Activated CD8-positive, alpha-beta memory T cell treated with anti-CD3 and anti-CD28 coated beads for 48 hours (primary cell): ENCODE measurements at regions not wholly inside any gene's neighbourhood (a gene's known extent, or its start where the extent isn't known, plus 50 kb on each side); places are given as distances from the start of the nearest gene placed in this dataset.

Experiments
- DNase-seq, 3 experiments: peaks; one replicate each; pipeline ENCODE4 v3.0.0-alpha.2; 2020; ENCODE audit warnings: low read depth in 2 of 3, low spot score in 2 of 3

DNA sequence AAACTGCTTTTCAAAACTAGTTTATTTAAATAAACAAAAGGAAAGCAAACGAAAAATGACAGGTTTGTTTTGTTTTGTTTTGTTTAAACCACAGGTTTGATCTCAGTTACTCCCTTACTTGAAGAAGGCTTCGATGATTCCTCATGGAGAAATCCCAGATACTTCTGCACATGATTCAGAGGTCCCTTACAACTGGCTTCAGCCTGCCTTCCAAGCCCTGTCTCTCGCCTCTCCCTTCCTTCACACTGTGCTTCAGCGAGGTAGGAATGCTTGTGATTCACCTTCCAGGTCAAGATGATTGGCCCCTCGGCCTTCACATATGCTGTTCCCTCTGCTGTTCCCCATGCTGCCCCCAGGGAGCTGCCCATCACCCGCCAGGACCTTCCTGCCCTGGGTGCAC is 104.1 kb upstream of the ITGA6 start:
- no peak for DNase-seq

DNA sequence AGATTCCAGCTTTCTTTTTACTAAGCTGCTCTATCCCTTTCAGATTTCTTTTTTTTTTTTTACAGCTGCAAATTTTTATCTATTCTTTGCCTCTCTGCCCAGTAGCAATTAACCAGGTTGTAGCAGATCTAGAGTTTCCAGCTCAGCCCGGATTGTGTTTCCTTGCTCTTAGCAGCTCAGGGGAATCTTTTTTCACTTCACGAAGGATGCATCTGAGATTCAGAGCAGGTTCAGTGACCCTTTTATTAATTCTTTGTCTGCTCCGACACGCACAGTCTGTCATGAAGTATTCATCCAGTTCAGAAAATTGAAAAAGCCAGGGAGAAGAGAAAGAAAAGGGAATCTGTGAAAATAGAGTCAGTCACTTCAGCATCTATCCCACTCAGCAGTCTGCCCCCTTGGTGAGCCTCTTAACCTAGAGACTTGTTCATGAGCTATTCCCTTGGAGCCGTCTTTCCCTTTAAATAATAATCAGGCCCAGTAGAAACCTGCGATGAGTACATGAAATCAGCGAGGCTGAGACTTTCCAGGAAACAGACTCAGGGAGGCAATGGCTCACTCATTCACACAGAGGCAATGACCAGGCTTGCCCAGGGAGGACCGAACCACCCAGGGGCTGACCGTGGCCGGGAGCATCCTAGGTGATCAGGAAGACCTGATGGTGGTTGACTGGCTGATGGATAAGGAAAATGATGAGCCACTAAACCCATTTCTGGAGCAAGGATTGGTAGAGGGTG is 103.4 kb upstream of the ITGA6 start:
- DNase-seq, result no peak

DNA sequence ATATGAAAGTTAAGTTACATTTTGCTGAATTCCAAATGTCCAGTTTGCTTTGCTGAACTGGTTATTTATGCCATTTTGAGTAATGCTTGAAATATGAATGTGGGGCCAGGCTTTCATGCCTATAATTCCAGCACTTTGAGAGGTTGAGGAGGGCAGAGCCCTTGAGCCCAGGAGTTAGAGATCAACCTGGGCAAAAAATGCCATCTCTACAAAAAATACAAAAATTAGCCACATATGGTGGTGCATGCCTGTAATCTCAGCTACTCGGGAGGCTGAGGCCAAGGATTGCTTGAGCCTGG is 101.2 kb upstream of the ITGA6 start:
- no peak for DNase-seq

DNA sequence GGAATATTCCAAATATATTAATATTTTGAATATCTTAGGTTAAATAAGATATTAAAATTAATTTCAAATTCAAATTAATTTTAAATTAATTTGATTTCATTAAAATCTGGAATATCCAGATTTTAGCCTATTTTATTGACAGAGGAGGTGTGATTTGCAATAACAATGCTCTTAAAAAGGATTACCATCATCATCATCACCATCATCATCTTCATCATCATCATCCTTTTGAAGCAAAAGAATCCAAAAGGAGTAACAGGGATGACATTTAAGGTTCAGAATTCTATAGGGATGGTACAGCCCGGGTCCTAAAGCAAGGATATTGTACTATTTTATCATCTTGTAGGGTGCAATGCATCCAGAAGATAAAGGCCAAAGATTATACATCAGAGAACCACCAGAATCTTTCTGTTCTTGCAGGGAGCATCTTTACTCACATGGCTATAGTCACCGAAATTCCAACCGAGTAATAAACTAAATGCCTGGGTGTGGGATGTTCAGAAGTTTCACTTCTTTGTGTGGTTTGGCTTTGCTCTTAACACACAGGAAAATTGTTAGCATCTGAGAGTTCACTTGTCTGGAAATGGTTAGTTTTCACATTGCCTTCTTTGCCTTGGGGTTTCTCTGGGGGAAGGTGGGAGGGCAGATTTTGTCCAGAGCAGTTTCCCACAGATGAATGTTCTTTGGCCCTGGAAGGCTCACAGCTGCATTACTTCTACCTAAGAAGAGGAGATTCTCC is 99.1 kb upstream of the ITGA6 start:
- no peak for DNase-seq

DNA sequence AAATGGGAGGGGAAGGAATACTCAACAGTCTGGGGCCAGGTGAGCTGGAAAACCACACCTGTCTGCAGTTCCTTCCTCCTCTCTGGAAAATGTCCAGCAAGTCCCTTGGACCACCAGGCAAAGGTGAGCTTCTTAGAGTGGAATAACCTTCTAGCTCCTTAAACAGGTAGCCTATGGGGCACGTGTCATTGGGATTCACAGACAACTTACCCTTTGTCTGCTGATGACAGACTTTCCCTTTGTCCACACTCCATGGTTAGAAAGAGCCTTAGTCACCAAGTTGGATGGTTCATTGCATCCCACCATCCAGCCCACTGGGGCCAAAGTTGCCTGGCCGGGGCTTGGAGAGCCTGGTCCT is 98.0 kb upstream of the ITGA6 start:
- no peak for DNase-seq

DNA sequence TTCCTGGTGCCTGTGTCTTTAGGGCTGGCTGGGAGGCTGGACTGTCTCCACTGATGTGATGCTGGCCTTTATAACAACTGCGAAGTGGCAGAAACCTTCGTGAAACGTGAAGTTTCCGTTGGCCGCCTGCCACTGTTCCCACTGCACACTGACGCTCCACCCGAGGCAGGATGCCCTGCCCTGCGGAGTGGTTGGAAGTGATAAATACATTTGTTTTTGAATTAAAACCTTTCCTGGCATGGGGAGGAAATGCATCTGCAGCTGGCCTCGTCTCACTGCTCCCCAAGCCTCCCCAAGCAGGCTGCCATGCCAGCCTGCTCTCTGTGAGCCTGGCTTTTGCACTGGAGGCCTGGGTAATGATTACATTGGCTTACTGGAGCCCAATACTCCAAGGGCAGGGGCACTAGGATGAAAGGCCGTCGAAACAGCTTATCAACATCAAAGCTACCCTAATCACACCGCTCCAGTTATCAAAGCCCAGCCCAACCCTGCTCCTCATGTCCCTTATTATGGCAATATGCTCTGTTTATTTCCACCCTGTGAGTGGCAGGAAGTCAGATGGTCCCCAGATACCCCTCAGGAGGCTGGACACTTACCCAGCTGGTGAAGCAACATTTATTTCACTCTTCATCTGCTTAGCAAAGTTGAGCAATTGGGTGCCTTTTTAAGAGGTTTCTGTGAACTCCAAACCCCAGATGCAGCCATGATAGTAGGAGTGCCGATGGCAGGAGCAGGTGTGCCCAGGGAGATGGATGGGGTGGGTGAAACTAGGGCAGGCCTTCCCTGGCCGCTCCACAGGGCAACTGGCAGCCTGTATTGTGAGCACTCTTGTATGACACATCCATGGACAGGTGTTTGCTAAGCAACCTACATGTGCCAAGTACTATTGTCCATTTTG is 97.4 kb upstream of the ITGA6 start:
- no peak for DNase-seq

DNA sequence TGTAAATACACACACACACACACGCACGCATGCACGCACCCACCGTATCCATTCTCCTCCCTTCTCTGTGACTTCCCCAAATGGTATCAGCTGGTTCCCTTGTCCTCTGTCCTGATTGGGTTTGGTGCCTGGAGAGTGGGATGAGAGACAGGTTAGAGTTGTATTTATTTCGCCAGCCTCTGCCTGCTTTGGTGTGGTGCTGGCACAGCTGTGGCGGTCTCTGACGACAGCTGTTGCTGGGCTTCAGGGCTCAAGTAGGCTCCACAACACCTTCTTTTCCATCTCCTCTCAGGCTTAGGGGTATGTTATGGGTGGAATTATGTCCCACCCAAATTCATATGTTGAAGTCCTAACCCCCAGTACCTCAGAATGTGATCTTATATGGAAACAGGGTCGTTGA is 94.9 kb upstream of the ITGA6 start:
- no peak for DNase-seq

DNA sequence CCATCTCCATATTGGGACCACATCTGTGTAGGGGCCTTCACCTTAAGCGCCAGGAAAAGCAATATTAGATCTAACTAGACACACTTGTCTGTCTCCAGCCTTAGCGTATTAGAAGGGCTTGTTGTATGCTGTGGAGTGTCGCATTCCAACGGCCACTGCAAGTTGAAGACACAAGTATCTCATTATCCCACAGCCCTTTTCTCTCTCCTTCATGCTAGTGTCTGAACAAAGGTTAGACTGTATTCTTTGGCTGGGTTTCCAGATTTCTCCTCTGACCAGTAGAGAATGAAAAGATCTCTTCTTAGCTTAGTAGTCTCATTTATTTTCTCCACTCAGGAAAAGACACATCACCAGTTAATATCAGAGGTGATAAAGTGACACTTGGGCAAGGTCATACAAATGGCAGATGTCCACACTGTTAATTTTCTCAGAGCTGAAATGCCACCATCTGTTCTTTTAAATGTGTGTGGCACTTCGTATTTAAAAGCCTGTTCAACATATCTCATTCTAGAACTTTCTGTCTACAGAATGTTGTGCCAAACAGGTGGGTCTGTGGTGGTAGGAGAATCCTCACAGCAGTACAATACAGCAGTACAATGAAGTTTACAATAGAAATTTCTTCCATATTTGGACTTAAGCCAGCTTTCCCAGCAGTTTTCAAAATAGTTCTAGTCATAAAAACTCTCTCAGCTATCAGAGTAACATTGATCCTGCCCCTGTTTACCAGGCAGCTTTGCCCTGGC is 94.0 kb upstream of the ITGA6 start:
- no peak for DNase-seq

DNA sequence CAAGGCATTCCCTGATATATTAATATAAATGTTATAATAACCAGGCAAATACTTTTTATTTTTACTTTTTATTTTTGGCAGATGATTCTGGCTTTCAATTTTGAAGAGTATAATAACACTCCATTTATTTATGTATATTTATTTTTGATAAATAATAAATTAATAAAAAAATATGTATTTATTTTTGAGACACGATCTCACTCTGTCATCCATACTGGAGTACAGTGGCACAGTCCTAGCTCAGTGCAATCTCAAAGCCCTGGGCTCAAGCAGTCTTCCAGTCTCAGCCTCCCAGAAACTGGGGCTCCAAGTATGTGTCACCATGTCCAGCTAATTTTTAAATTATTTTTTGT is 93.4 kb upstream of the ITGA6 start:
- DNase-seq, result no peak

DNA sequence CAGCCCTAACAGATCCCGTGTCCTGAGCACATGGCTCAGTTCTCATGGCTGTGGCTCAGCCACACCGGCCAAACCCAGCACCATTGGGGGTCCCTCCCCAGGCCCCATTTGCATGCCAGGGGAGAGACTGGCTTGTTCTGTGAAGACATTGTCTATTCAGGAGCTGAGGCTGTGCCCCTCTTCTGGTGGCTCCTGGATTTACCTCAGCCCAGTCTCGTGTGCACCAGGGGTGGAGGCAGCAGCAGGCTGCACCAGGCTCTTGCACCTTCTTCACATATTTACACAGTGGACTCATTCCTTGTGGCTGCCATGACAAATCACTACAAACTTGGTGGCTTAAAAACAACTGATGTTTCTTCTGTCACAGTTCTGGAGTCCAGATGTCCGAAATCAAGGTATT is 92.4 kb upstream of the ITGA6 start:
- no peak for DNase-seq

DNA sequence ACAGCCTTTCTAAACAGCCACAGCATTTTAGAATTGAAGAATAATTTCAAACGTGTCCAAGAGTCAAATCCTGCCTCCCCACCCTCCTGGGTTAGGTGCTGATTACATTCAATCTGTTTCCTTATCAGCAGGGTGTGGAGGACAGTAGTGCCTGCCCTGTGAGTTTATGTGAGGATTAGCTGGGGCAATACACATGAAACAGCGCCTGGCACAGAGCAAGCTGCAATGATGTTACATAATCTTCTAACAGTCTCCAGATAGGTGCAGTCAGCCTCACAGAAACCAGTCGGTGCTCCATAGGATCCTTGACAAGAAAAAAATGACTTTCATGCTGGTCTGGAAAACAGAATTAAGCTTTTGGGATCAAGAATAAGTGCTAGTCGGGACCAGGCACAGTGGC is 91.7 kb upstream of the ITGA6 start:
- no peak for DNase-seq

DNA sequence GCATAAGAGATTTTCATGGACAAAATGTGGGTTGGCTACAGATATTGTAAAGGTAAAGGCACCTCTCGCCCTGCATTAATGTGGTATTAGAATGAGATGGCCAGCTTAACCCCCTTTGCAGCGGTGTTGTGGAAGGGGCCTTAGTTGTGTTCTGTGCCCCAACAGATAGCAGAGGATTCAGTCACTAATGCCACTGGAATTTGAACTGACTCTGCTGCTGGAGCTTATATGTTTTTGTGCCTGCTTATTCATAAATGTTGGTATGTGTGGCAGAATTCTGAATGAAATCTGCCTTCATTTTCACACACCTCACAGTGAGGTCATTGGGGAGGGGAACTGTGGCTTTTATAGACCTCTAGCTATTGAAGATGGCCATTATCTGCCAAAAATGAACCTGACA is 90.7 kb upstream of the ITGA6 start:
- no peak for DNase-seq

DNA sequence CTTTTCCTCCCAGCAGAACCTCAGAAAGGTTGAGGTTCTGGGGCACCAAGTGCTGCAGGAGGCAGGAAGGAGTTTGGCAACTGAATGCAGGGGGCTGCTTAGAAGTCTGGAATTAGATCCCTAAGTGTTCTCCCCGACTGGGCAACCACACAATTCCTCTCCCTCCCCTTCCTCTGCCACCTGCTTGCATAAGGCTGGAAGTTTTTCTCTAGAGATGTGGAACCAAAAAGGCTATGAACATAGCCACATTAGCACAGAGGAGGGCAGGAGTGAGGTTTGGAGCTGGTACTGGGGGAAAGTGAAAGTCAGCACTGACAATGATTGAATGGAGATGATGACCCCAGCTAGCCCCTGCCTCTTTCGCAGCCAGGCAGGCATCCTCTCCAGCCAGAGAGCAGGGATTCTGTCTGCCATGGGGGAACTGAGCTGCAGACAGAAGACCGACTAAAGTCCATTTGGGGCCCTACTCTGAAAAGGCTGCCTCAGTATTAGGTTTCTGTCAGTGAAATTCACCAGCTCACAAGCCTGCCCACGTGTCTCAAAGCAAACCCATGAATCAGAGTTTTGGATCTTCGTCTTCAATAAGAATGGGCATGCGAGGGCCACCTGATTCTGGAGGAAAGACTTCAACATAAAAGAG is 87.9 kb upstream of the ITGA6 start:
- DNase-seq, result no peak

DNA sequence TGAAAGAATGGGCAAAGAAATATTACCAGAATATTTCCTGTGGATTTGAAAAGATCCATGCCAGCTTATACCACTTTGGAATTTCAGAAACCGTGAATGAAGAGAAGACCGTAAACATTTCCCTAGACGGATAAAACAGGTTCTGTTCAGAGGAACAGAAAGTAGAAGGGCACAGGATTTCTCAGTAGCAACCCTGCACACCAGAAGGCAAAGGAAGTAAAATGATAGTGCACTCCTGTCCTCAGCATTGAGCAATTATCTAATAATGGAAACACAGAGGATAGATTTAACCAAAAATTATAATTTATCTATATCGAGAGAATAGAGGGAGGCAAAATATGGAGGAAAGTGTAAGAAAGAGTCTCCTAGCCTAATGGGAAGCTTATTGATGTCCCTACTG is 87.0 kb upstream of the ITGA6 start:
- no peak for DNase-seq

DNA sequence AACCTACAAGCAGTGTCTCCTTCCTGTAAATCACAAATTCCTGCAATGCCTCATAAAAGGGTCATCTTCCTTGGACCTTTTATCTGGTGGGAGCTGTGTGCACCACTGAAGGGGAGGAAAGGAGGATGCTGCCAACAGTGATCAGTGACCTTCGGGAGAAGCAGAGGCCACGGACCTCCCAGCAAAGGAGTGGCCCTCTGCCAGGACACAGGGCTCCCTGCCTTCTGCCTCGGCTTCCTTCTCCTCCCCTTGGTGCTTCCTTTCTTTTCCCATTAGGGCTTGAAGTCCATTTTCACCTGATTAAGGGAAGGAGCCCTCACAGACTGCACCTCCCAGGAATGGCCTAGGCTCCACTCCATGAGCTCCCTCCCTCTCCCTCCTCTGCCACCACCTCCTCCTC is 85.3 kb upstream of the ITGA6 start:
- DNase-seq, result no peak

DNA sequence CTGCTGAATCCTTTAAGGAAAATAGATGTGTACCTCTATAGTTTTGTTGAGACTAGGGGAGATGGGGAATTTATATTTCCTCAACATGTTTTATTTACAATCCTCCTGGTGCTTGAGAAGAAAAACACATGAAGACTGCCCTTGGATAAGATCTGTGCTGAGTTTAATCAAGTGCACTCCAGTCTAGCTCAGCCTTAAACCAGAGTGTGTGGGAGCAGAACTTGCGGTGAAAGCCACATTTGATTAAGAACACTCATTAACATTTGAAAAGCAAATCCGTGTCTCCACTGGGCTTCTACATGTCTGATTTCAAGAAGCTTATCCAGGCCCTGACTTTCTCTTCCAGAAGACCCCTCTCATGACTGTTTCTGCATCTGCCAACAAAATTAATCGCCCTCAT is 84.8 kb upstream of the ITGA6 start:
- no peak for DNase-seq

DNA sequence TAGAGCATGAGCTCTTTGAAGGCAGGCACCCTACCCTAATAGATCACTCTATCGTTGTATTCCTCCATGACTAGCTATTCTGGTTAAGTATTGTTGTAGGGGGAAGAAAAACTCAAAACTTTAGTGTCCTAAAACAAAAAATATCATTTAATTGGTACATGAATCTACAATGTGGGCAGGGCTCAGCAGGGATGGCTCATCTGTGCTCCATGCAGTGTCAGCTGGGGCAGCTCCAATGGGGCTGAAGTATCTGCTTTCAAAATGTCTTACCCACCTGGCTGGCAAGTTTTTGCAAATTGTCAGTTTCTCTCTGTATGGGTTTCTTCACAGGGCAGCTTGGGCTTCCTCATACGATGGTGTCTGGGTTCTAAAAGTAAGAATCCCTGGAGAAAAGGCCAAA is 83.2 kb upstream of the ITGA6 start:
- no peak for DNase-seq

DNA sequence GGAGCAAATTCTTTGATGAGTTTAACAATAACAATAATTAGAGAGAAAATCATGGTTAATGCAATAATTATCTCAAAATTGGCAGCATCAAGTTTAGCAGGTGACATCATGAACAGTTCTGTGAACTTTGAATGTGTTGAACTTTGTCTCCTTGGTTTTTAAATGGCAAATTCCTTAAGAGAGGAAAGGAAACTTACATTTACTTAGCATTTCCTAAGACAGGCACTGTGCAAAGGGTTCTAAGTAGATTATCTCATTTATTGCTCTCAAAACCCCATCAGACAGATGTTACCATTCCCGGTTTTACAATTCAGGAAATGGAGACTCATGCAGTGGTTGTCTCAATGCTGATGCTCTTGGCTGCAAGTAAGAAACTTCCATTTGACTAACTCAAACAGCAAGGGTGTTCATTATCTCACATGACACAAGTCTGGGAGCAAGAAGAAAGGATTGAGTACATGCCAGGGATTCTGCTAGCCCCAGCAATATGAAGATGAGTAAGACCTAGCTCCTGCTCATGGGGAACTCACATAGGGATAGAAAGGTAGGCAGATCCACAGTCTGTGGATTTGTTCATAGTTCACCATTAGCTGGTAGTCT is 81.3 kb upstream of the ITGA6 start:
- DNase-seq, result no peak

DNA sequence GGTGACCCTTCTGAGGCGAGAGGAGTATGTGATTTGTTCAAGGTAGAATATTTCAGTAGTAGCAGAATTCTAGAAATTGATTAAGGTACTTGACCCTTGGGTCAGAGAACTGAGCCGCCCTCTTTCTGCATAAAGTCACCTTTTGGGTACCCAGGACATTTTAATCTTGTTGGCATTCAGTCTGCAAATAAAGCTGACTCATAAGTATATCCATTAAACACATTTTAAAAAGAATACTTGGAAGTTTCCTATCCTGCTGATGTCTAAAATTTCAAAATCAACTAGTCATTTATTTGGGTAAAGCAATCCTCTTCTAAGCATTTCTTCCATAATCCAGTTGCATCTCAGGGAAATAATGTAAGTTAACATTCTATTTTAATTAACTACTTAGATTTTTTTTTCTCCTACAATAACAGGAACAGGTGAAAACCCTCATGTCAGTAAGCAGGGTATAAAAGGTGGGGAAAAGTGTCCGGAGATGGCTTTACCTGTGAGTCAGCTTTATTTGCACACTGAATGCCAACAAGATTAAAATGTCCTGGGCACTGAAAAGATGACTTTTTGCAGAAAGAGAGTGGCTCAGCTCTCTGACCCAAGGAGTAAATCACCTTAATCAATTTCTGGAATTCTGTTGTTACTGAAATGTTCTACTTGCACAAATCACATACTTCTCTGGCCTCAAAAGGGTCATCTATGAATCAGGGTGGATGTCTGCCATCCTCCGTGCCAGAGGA is 78.7 kb upstream of the ITGA6 start:
- no peak for DNase-seq

DNA sequence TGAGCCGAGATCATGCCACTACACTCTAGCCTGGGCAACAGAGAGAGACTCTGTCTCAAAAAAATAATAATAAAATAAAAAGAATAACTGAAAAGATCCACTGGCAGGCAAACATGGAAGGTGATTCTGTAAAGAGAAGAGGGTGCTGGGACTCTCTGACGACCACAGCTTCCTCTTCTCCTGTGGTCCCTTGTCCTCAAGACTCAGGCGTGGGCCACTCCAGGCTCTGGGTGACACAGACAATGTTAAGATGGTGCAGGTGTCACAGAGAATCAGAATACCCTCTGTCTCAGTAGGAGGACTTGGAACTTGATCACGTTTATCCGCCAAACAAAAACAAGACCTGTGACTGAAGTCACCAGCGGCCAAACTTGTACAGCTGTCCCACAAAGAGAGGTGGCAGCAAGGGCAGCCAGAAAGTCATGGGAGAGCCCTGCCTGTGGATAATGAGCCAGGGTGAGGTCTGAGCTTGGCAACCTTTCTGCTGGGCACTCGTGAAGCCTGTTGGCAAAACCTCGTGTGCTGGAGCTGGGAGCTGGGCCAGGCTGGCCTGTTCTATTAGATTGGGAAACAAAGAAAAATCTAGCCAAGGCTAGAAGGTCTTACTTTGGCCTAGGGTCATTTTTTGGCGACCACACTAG is 76.4 kb upstream of the ITGA6 start:
- DNase-seq, result no peak
